ENCODE measurements at regions not wholly inside any gene's neighbourhood (a gene's known extent, or its start where the extent isn't known, plus 50 kb on each side); places are given as distances from the start of the nearest gene placed in this dataset.
"Not testable (repeated sequence)": the region's sequence is repeated elsewhere in the genome, so short reads cannot be mapped to it uniquely, and the experiment has no call there.

- no peak for DNase-seq (ENCODE audit: low read depth in 3 of 3, low spot score in 2 of 3)
These were observed 1120.0 kb upstream of the CDH10 start for GRCh38 chr5:25764733-25765132.

- no peak for DNase-seq (ENCODE audit: low read depth in 3 of 3, low spot score in 2 of 3)
These were observed 1119.0 kb upstream of the CDH10 start for GRCh38 chr5:25763781-25764180.

- no peak for DNase-seq (ENCODE audit: low read depth in 3 of 3, low spot score in 2 of 3)
These were observed 1110.1 kb upstream of the CDH10 start for GRCh38 chr5:25754895-25755294.

GRCh38 chr5:25744908-25745307, 1100.1 kb upstream of the CDH10 start:
- DNase-seq (ENCODE audit: low read depth in 3 of 3, low spot score in 2 of 3): no peak

GRCh38 chr5:25716680-25717079, 1071.9 kb upstream of the CDH10 start:
- DNase-seq (ENCODE audit: low read depth in 3 of 3, low spot score in 2 of 3): no peak

- no peak for DNase-seq (ENCODE audit: low read depth in 3 of 3, low spot score in 2 of 3)
These were observed 1068.5 kb upstream of the CDH10 start for GRCh38 chr5:25713259-25713658.

GRCh38 chr5:25707093-25707492, 1062.3 kb upstream of the CDH10 start:
- DNase-seq (ENCODE audit: low read depth in 3 of 3, low spot score in 2 of 3): no peak

GRCh38 chr5:25701936-25702335, 1057.2 kb upstream of the CDH10 start:
- no peak for DNase-seq (ENCODE audit: low read depth in 3 of 3, low spot score in 2 of 3)

- no peak for DNase-seq (ENCODE audit: low read depth in 3 of 3, low spot score in 2 of 3)
These were observed 1050.0 kb upstream of the CDH10 start for GRCh38 chr5:25694801-25695200.

GRCh38 chr5:25688156-25688555, 1043.4 kb upstream of the CDH10 start:
- no peak for DNase-seq (ENCODE audit: low read depth in 3 of 3, low spot score in 2 of 3)

GRCh38 chr5:25669645-25670401, 1025.0 kb upstream of the CDH10 start:
- DNase-seq (ENCODE audit: low read depth in 3 of 3, low spot score in 2 of 3): no peak

- DNase-seq (ENCODE audit: low read depth in 3 of 3, low spot score in 2 of 3): no peak
These were observed 1017.8 kb upstream of the CDH10 start for GRCh38 chr5:25662610-25663009.

GRCh38 chr5:25650316-25650715, 1005.5 kb upstream of the CDH10 start:
- DNase-seq (ENCODE audit: low read depth in 3 of 3, low spot score in 2 of 3): not testable (repeated sequence)

GRCh38 chr5:25649628-25650265, 1005.0 kb upstream of the CDH10 start:
- DNase-seq (ENCODE audit: low read depth in 3 of 3, low spot score in 2 of 3): no peak

GRCh38 chr5:25646421-25647341, 1001.9 kb upstream of the CDH10 start:
- DNase-seq (ENCODE audit: low read depth in 3 of 3, low spot score in 2 of 3): no peak

- DNase-seq (ENCODE audit: low read depth in 3 of 3, low spot score in 2 of 3): no peak
These were observed 996.3 kb upstream of the CDH10 start for GRCh38 chr5:25641124-25641523.

GRCh38 chr5:25619273-25619672, 974.5 kb upstream of the CDH10 start:
- no peak for DNase-seq (ENCODE audit: low read depth in 3 of 3, low spot score in 2 of 3)

GRCh38 chr5:25618821-25619220, 974.0 kb upstream of the CDH10 start:
- DNase-seq (ENCODE audit: low read depth in 3 of 3, low spot score in 2 of 3): no peak

GRCh38 chr5:25614466-25614865, 969.7 kb upstream of the CDH10 start:
- DNase-seq (ENCODE audit: low read depth in 3 of 3, low spot score in 2 of 3): no peak

GRCh38 chr5:25604681-25605080, 959.9 kb upstream of the CDH10 start:
- no peak for DNase-seq (ENCODE audit: low read depth in 3 of 3, low spot score in 2 of 3)

- DNase-seq (ENCODE audit: low read depth in 3 of 3, low spot score in 2 of 3): no peak
These were observed 934.3 kb upstream of the CDH10 start for GRCh38 chr5:25579111-25579510.
